H9 (cell line): ENCODE measurements at regions not wholly inside any gene's neighbourhood (a gene's known extent, or its start where the extent isn't known, plus 50 kb on each side); places are given as distances from the start of the nearest gene placed in this dataset.

ENCODE experiments used
- DNase-seq: peaks from one replicate; pipeline ENCODE4 v3.0.0-alpha.2; 2017
- H2AFZ ChIP-seq: one replicate; pipeline ENCODE4 v1.6.1; 2013; ENCODE audit warnings: mild to moderate bottlenecking, low read length, control low read depth, moderate library complexity
- H2AK5ac ChIP-seq: 2 replicates; pipeline ENCODE4 v1.6.1; 2013; ENCODE audit warnings: low read length, control low read depth, mixed read lengths; ENCODE audit not compliant: insufficient read length
- H2BK120ac ChIP-seq: one replicate; pipeline ENCODE4 v1.6.1; 2013; ENCODE audit warnings: low read depth, mild to moderate bottlenecking, low read length, control low read depth, inconsistent platforms; ENCODE audit not compliant: poor library complexity, severe bottlenecking
- H2BK12ac ChIP-seq: 2 replicates; pipeline ENCODE4 v1.6.1; 2013; ENCODE audit warnings: low read length, control low read depth, mixed read lengths, low read depth; ENCODE audit not compliant: insufficient read length
- H2BK15ac ChIP-seq: 2 replicates; pipeline ENCODE4 v1.6.1; 2013; ENCODE audit warnings: low read depth, low read length, control low read depth
- H2BK20ac ChIP-seq: one replicate; pipeline ENCODE4 v1.6.1; 2013; ENCODE audit warnings: low read depth, mild to moderate bottlenecking, low read length, control low read depth, inconsistent platforms; ENCODE audit not compliant: poor library complexity, severe bottlenecking
- H2BK5ac ChIP-seq: 2 replicates; pipeline ENCODE4 v1.6.1; 2013; ENCODE audit warnings: low read length, control low read depth, mixed read lengths; ENCODE audit not compliant: insufficient read length
- H3K14ac ChIP-seq: 2 replicates; pipeline ENCODE4 v1.6.1; 2013; ENCODE audit warnings: low read length, control low read depth; ENCODE audit not compliant: insufficient read depth
- H3K18ac ChIP-seq: 2 replicates; pipeline ENCODE4 v1.6.1; 2013; ENCODE audit warnings: low read depth, mild to moderate bottlenecking, mixed read lengths, low read length, control low read depth; ENCODE audit not compliant: insufficient read length
- H3K23ac ChIP-seq: 2 replicates; pipeline ENCODE4 v1.6.1; 2013; ENCODE audit warnings: low read length, control low read depth, mixed read lengths, low read depth; ENCODE audit not compliant: insufficient read length
- H3K23me2 ChIP-seq: 2 replicates; pipeline ENCODE4 v1.6.1; 2013; ENCODE audit warnings: low read depth, mild to moderate bottlenecking, mixed read lengths, low read length, control low read depth; ENCODE audit not compliant: insufficient read length, poor library complexity, severe bottlenecking
- H3K27ac ChIP-seq: 2 replicates; pipeline ENCODE4 v1.5.1; 2013; ENCODE audit warnings: low read length, control low read depth, mixed read lengths, low read depth; ENCODE audit not compliant: insufficient read length
- H3K27me3 ChIP-seq: 2 replicates; pipeline ENCODE4 v1.6.1; 2013; ENCODE audit warnings: low read length, control low read depth, inconsistent platforms; ENCODE audit not compliant: insufficient read depth
- H3K4ac ChIP-seq: 2 replicates; pipeline ENCODE4 v1.6.1; 2013; ENCODE audit warnings: low read depth, mild to moderate bottlenecking, control low read depth, inconsistent platforms, low read length, moderate library complexity
- H3K4me1 ChIP-seq: 2 replicates; pipeline ENCODE4 v1.6.1; 2013; ENCODE audit warnings: low read length, control low read depth, inconsistent platforms; ENCODE audit not compliant: insufficient read depth
- H3K4me2 ChIP-seq: 2 replicates; pipeline ENCODE4 v1.6.1; 2013; ENCODE audit warnings: low read length, control low read depth, mixed read lengths; ENCODE audit not compliant: insufficient read length, insufficient read depth
- H3K56ac ChIP-seq: 2 replicates; pipeline ENCODE4 v1.6.1; 2013; ENCODE audit warnings: low read depth, mild to moderate bottlenecking, mixed read lengths, low read length, control low read depth; ENCODE audit not compliant: insufficient read length
- H3K79me1 ChIP-seq: 2 replicates; pipeline ENCODE4 v1.6.1; 2013; ENCODE audit warnings: low read depth, mild to moderate bottlenecking, moderate library complexity, low read length, control low read depth, inconsistent platforms; ENCODE audit not compliant: insufficient read depth, poor library complexity, severe bottlenecking
- H3K79me2 ChIP-seq: 2 replicates; pipeline ENCODE4 v1.6.1; 2013; ENCODE audit warnings: low read length, control low read depth, inconsistent platforms; ENCODE audit not compliant: insufficient read depth
- H3K9ac ChIP-seq: 2 replicates; pipeline ENCODE4 v1.6.1; 2013; ENCODE audit warnings: low read length, control low read depth, mixed read lengths; ENCODE audit not compliant: insufficient read length; ENCODE audit errors: extremely low read depth
- H3K9me3 ChIP-seq: one replicate; pipeline ENCODE4 v1.6.1; 2013; ENCODE audit warnings: low read depth, low read length, inconsistent platforms; ENCODE audit not compliant: control insufficient read depth
- H3T11ph ChIP-seq: one replicate; pipeline ENCODE4 v1.6.1; 2013; ENCODE audit warnings: mild to moderate bottlenecking, low read length, control low read depth, inconsistent platforms
- H4K20me1 ChIP-seq: one replicate; pipeline ENCODE4 v1.6.1; 2013; ENCODE audit not compliant: control insufficient read depth, insufficient read length, insufficient read depth
- H4K5ac ChIP-seq: 2 replicates; pipeline ENCODE4 v1.6.1; 2013; ENCODE audit warnings: low read depth, mild to moderate bottlenecking, mixed read lengths, low read length, control low read depth; ENCODE audit not compliant: insufficient read length
- H4K8ac ChIP-seq: replicated peaks from 2 replicates; pipeline ENCODE4 v1.6.1; 2013; ENCODE audit warnings: low read length, control low read depth, mixed read lengths, low read depth; ENCODE audit not compliant: insufficient read length
- H4K91ac ChIP-seq: 2 replicates; pipeline ENCODE4 v1.6.1; 2013; ENCODE audit warnings: low read depth, mild to moderate bottlenecking, moderate library complexity, mixed read lengths, low read length, control low read depth; ENCODE audit not compliant: insufficient read length
- H3K27ac Mint-ChIP-seq, 3 experiments: 2 replicates in 2 of 3; 3 replicates in 1 of 3; pipeline ENCODE4 v1.8.0; 2020 to 2021; ENCODE audit warnings: mixed read lengths in 3 of 3, mild to moderate bottlenecking in 1 of 3, moderate library complexity in 1 of 3
- H3K27me3 Mint-ChIP-seq: 2 replicates; pipeline ENCODE4 v1.8.0; 2021; ENCODE audit warnings: low read depth, mild to moderate bottlenecking, moderate library complexity, mixed read lengths
- H3K36me3 Mint-ChIP-seq, 3 experiments: 2 replicates in 2 of 3; 3 replicates in 1 of 3; pipeline ENCODE4 v1.8.0; 2020 to 2021; ENCODE audit warnings: low read depth in 3 of 3, mixed read lengths in 3 of 3; ENCODE audit not compliant: insufficient read depth in 1 of 3
- H3K4me1 Mint-ChIP-seq, 2 experiments: 2 replicates each; pipeline ENCODE4 v1.8.0; 2020; ENCODE audit warnings: mixed read lengths in 2 of 2
- H3K4me3 Mint-ChIP-seq, 2 experiments: 2 replicates in 1 of 2; 3 replicates in 1 of 2; pipeline ENCODE4 v1.8.0; 2020 to 2021; ENCODE audit warnings: mild to moderate bottlenecking in 2 of 2, mixed read lengths in 2 of 2, moderate library complexity in 1 of 2
- H3K9me3 Mint-ChIP-seq, 2 experiments: 2 replicates in 1 of 2; 3 replicates in 1 of 2; pipeline ENCODE4 v1.8.0; 2020; ENCODE audit warnings: mild to moderate bottlenecking in 2 of 2, mixed read lengths in 2 of 2, moderate library complexity in 1 of 2
- CTCF ChIP-seq: fragments of 200-600 bp; sonication (generic); conservative IDR thresholded peaks from 3 replicates; pipeline ENCODE4 v1.8.0; 2021; ENCODE audit warnings: antibody characterized with exemption, mild to moderate bottlenecking
- WGBS: extraction: QIAGEN DNeasy Blood & Tissue Kit; methylation state at CpG from one replicate; pipeline ENCODE4 v1.1.7; 2013; ENCODE audit warnings: missing lambda C conversion rate, low lambda C conversion rate, mixed read lengths; ENCODE audit not compliant: insufficient read length; ENCODE audit errors: extremely low coverage; 5-methylcytosine and 5-hydroxymethylcytosine counted together

GRCh38 chr1:87956072-87956471 is 627.4 kb downstream of the LMO4 start:
- WGBS: no CpG with 5 or more reads among the region's 6 CpGs

More at GRCh38 chr1:87956072-87956471, 627.4 kb downstream of the LMO4 start:
- DNase-seq: no peak
- no peak overlapping the region for H2BK5ac ChIP-seq
- H3K4me1 ChIP-seq: no peaks in the 10 kb centered on the region; the same call in 1 of the 2 replicates
- H4K8ac ChIP-seq: no peak overlapping the region
- no peak overlapping the region for H3K56ac ChIP-seq
- H3K14ac ChIP-seq: no peak overlapping the region
- no peaks in the 10 kb centered on the region for H3K27me3 ChIP-seq
- Mint-ChIP-seq H3K27me3 (no peaks in the 10 kb centered on the region), H3K27ac (no peak overlapping the region), H3K4me3 (no peak overlapping the region), H3K9me3 (no peaks in the 10 kb centered on the region), H3K4me1 (peaks cover 13 to 18% of the 10 kb centered on the region in 2 experiments), H3K36me3 (no peaks in the 10 kb centered on the region; a peak in 1 of 7 replicates)
- no peaks in the 10 kb centered on the region for H4K20me1 ChIP-seq
- H3K9me3 ChIP-seq: no peaks in the 10 kb centered on the region
- no peak overlapping the region for H3K27ac ChIP-seq
- no peak overlapping the region for H2BK12ac ChIP-seq
- no peak overlapping the region for H3K23ac ChIP-seq
- no peak overlapping the region for H4K5ac ChIP-seq
- no peak overlapping the region for H2AK5ac ChIP-seq
- no peak overlapping the region for H3K18ac ChIP-seq
- H4K91ac ChIP-seq: no peak overlapping the region
- H2BK15ac ChIP-seq: no peak overlapping the region
- no peak overlapping the region for H3T11ph ChIP-seq
- H2BK120ac ChIP-seq: no peak overlapping the region
- no peak overlapping the region for H3K4me2 ChIP-seq
- no peaks in the 10 kb centered on the region for H3K79me2 ChIP-seq
- no peaks in the 10 kb centered on the region for H3K79me1 ChIP-seq
- H3K4ac ChIP-seq: no peak overlapping the region
- no peak for TF ChIP-seq CTCF
- H3K23me2 ChIP-seq: no peaks in the 10 kb centered on the region
- no peak overlapping the region for H2AFZ ChIP-seq
- H3K9ac ChIP-seq: no peak overlapping the region
- H2BK20ac ChIP-seq: no peak overlapping the region
